ENCODE measurements at regions not wholly inside any gene's neighbourhood (a gene's known extent, or its start where the extent isn't known, plus 50 kb on each side); places are given as distances from the start of the nearest gene placed in this dataset.

DNA sequence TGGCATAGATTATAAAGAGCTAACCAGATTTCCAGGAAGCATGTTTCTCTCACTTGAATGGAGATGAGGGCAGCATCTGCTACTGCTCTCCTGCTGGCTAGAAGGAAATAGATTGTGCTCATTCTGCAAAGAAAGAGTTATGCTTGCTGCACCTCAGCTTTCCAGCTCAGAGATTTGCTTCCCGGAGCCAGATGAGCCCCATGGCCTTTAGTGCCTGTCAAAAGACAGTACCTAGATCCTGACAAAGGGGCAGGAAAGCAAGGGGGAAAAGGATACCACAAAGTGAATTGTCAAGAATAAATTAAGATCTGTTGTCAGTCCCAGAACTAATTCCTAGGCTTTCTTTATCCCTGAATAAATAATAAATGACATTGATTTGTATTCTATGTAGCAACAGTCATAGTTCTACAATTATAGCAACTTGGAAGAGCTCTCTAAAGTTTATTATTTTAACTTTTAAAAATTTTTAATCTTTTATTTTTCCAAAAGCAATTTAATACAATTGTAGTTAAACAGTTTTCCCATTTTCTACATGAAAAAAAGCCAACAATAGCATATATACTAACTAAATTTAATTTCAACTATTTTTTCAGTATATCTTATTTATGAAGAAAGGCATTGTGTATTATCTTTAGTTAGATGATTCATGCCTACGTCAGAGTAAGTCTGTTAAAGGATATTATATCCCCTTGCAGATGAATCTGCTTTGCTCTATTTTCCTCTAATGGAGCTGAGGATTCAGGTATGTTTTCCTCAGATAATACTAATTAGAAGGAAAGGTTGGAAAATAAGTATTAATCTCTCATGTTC is 306.1 kb upstream of the DDI1 start:
- TF ChIP-seq GATA3 (IDR thresholded peaks at IDR 0.05; ENCODE audit: low read depth, low read length) (no peak), GATA2 (IDR thresholded peaks at IDR 0.05; ENCODE audit: low read depth, low read length) (no peak)
